H9 (cell line): ENCODE measurements at regions not wholly inside any gene's neighbourhood (a gene's known extent, or its start where the extent isn't known, plus 50 kb on each side); places are given as distances from the start of the nearest gene placed in this dataset.

ENCODE experiments used
- DNase-seq: peaks from one replicate; pipeline ENCODE4 v3.0.0-alpha.2; 2017
- H2AFZ ChIP-seq: one replicate; pipeline ENCODE4 v1.6.1; 2013; ENCODE audit warnings: mild to moderate bottlenecking, low read length, control low read depth, moderate library complexity
- H2AK5ac ChIP-seq: 2 replicates; pipeline ENCODE4 v1.6.1; 2013; ENCODE audit warnings: low read length, control low read depth, mixed read lengths; ENCODE audit not compliant: insufficient read length
- H2BK120ac ChIP-seq: one replicate; pipeline ENCODE4 v1.6.1; 2013; ENCODE audit warnings: low read depth, mild to moderate bottlenecking, low read length, control low read depth, inconsistent platforms; ENCODE audit not compliant: poor library complexity, severe bottlenecking
- H2BK12ac ChIP-seq: 2 replicates; pipeline ENCODE4 v1.6.1; 2013; ENCODE audit warnings: low read length, control low read depth, mixed read lengths, low read depth; ENCODE audit not compliant: insufficient read length
- H2BK15ac ChIP-seq: 2 replicates; pipeline ENCODE4 v1.6.1; 2013; ENCODE audit warnings: low read depth, low read length, control low read depth
- H2BK20ac ChIP-seq: one replicate; pipeline ENCODE4 v1.6.1; 2013; ENCODE audit warnings: low read depth, mild to moderate bottlenecking, low read length, control low read depth, inconsistent platforms; ENCODE audit not compliant: poor library complexity, severe bottlenecking
- H2BK5ac ChIP-seq: 2 replicates; pipeline ENCODE4 v1.6.1; 2013; ENCODE audit warnings: low read length, control low read depth, mixed read lengths; ENCODE audit not compliant: insufficient read length
- H3K14ac ChIP-seq: 2 replicates; pipeline ENCODE4 v1.6.1; 2013; ENCODE audit warnings: low read length, control low read depth; ENCODE audit not compliant: insufficient read depth
- H3K18ac ChIP-seq: 2 replicates; pipeline ENCODE4 v1.6.1; 2013; ENCODE audit warnings: low read depth, mild to moderate bottlenecking, mixed read lengths, low read length, control low read depth; ENCODE audit not compliant: insufficient read length
- H3K23ac ChIP-seq: 2 replicates; pipeline ENCODE4 v1.6.1; 2013; ENCODE audit warnings: low read length, control low read depth, mixed read lengths, low read depth; ENCODE audit not compliant: insufficient read length
- H3K23me2 ChIP-seq: 2 replicates; pipeline ENCODE4 v1.6.1; 2013; ENCODE audit warnings: low read depth, mild to moderate bottlenecking, mixed read lengths, low read length, control low read depth; ENCODE audit not compliant: insufficient read length, poor library complexity, severe bottlenecking
- H3K27ac ChIP-seq: 2 replicates; pipeline ENCODE4 v1.5.1; 2013; ENCODE audit warnings: low read length, control low read depth, mixed read lengths, low read depth; ENCODE audit not compliant: insufficient read length
- H3K27me3 ChIP-seq: 2 replicates; pipeline ENCODE4 v1.6.1; 2013; ENCODE audit warnings: low read length, control low read depth, inconsistent platforms; ENCODE audit not compliant: insufficient read depth
- H3K4ac ChIP-seq: 2 replicates; pipeline ENCODE4 v1.6.1; 2013; ENCODE audit warnings: low read depth, mild to moderate bottlenecking, control low read depth, inconsistent platforms, low read length, moderate library complexity
- H3K4me1 ChIP-seq: 2 replicates; pipeline ENCODE4 v1.6.1; 2013; ENCODE audit warnings: low read length, control low read depth, inconsistent platforms; ENCODE audit not compliant: insufficient read depth
- H3K4me2 ChIP-seq: 2 replicates; pipeline ENCODE4 v1.6.1; 2013; ENCODE audit warnings: low read length, control low read depth, mixed read lengths; ENCODE audit not compliant: insufficient read length, insufficient read depth
- H3K56ac ChIP-seq: 2 replicates; pipeline ENCODE4 v1.6.1; 2013; ENCODE audit warnings: low read depth, mild to moderate bottlenecking, mixed read lengths, low read length, control low read depth; ENCODE audit not compliant: insufficient read length
- H3K79me1 ChIP-seq: 2 replicates; pipeline ENCODE4 v1.6.1; 2013; ENCODE audit warnings: low read depth, mild to moderate bottlenecking, moderate library complexity, low read length, control low read depth, inconsistent platforms; ENCODE audit not compliant: insufficient read depth, poor library complexity, severe bottlenecking
- H3K79me2 ChIP-seq: 2 replicates; pipeline ENCODE4 v1.6.1; 2013; ENCODE audit warnings: low read length, control low read depth, inconsistent platforms; ENCODE audit not compliant: insufficient read depth
- H3K9ac ChIP-seq: 2 replicates; pipeline ENCODE4 v1.6.1; 2013; ENCODE audit warnings: low read length, control low read depth, mixed read lengths; ENCODE audit not compliant: insufficient read length; ENCODE audit errors: extremely low read depth
- H3K9me3 ChIP-seq: one replicate; pipeline ENCODE4 v1.6.1; 2013; ENCODE audit warnings: low read depth, low read length, inconsistent platforms; ENCODE audit not compliant: control insufficient read depth
- H3T11ph ChIP-seq: one replicate; pipeline ENCODE4 v1.6.1; 2013; ENCODE audit warnings: mild to moderate bottlenecking, low read length, control low read depth, inconsistent platforms
- H4K20me1 ChIP-seq: one replicate; pipeline ENCODE4 v1.6.1; 2013; ENCODE audit not compliant: control insufficient read depth, insufficient read length, insufficient read depth
- H4K5ac ChIP-seq: 2 replicates; pipeline ENCODE4 v1.6.1; 2013; ENCODE audit warnings: low read depth, mild to moderate bottlenecking, mixed read lengths, low read length, control low read depth; ENCODE audit not compliant: insufficient read length
- H4K8ac ChIP-seq: replicated peaks from 2 replicates; pipeline ENCODE4 v1.6.1; 2013; ENCODE audit warnings: low read length, control low read depth, mixed read lengths, low read depth; ENCODE audit not compliant: insufficient read length
- H4K91ac ChIP-seq: 2 replicates; pipeline ENCODE4 v1.6.1; 2013; ENCODE audit warnings: low read depth, mild to moderate bottlenecking, moderate library complexity, mixed read lengths, low read length, control low read depth; ENCODE audit not compliant: insufficient read length
- H3K27ac Mint-ChIP-seq, 3 experiments: 2 replicates in 2 of 3; 3 replicates in 1 of 3; pipeline ENCODE4 v1.8.0; 2020 to 2021; ENCODE audit warnings: mixed read lengths in 3 of 3, mild to moderate bottlenecking in 1 of 3, moderate library complexity in 1 of 3
- H3K27me3 Mint-ChIP-seq: 2 replicates; pipeline ENCODE4 v1.8.0; 2021; ENCODE audit warnings: low read depth, mild to moderate bottlenecking, moderate library complexity, mixed read lengths
- H3K36me3 Mint-ChIP-seq, 3 experiments: 2 replicates in 2 of 3; 3 replicates in 1 of 3; pipeline ENCODE4 v1.8.0; 2020 to 2021; ENCODE audit warnings: low read depth in 3 of 3, mixed read lengths in 3 of 3; ENCODE audit not compliant: insufficient read depth in 1 of 3
- H3K4me1 Mint-ChIP-seq, 2 experiments: 2 replicates each; pipeline ENCODE4 v1.8.0; 2020; ENCODE audit warnings: mixed read lengths in 2 of 2
- H3K4me3 Mint-ChIP-seq, 2 experiments: 2 replicates in 1 of 2; 3 replicates in 1 of 2; pipeline ENCODE4 v1.8.0; 2020 to 2021; ENCODE audit warnings: mild to moderate bottlenecking in 2 of 2, mixed read lengths in 2 of 2, moderate library complexity in 1 of 2
- H3K9me3 Mint-ChIP-seq, 2 experiments: 2 replicates in 1 of 2; 3 replicates in 1 of 2; pipeline ENCODE4 v1.8.0; 2020; ENCODE audit warnings: mild to moderate bottlenecking in 2 of 2, mixed read lengths in 2 of 2, moderate library complexity in 1 of 2
- WGBS: extraction: QIAGEN DNeasy Blood & Tissue Kit; methylation state at CpG from one replicate; pipeline ENCODE4 v1.1.7; 2013; ENCODE audit warnings: missing lambda C conversion rate, low lambda C conversion rate, mixed read lengths; ENCODE audit not compliant: insufficient read length; ENCODE audit errors: extremely low coverage; 5-methylcytosine and 5-hydroxymethylcytosine counted together
- TF ChIP-seq, protein P1 (sequence below): fragments of 200-600 bp; sonication (generic); conservative IDR thresholded peaks from 3 replicates; pipeline ENCODE4 v1.8.0; 2021; ENCODE audit warnings: antibody characterized with exemption, mild to moderate bottlenecking

- H2BK120ac ChIP-seq: no peak overlapping the region
- H4K5ac ChIP-seq: no peak overlapping the region
- Mint-ChIP-seq H3K27ac (no peak overlapping the region), H3K36me3 (no peaks in the 10 kb centered on the region), H3K27me3 (peaks cover 86% of the 10 kb centered on the region), H3K9me3 (no peaks in the 10 kb centered on the region), H3K4me1 (peaks cover 12 to 30% of the 10 kb centered on the region in 2 experiments), H3K4me3 (no peak overlapping the region)
- H2BK12ac ChIP-seq: no peak overlapping the region
- no peak overlapping the region for H3T11ph ChIP-seq
- H3K23ac ChIP-seq: no peak overlapping the region
- no peaks in the 10 kb centered on the region for H3K79me2 ChIP-seq
- H3K56ac ChIP-seq: no peak overlapping the region
- H3K9me3 ChIP-seq: no peaks in the 10 kb centered on the region
- no peak overlapping the region for H3K18ac ChIP-seq
- H3K14ac ChIP-seq: no peak overlapping the region
- TF ChIP-seq, protein P1, sequence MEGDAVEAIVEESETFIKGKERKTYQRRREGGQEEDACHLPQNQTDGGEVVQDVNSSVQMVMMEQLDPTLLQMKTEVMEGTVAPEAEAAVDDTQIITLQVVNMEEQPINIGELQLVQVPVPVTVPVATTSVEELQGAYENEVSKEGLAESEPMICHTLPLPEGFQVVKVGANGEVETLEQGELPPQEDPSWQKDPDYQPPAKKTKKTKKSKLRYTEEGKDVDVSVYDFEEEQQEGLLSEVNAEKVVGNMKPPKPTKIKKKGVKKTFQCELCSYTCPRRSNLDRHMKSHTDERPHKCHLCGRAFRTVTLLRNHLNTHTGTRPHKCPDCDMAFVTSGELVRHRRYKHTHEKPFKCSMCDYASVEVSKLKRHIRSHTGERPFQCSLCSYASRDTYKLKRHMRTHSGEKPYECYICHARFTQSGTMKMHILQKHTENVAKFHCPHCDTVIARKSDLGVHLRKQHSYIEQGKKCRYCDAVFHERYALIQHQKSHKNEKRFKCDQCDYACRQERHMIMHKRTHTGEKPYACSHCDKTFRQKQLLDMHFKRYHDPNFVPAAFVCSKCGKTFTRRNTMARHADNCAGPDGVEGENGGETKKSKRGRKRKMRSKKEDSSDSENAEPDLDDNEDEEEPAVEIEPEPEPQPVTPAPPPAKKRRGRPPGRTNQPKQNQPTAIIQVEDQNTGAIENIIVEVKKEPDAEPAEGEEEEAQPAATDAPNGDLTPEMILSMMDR: no peak
- no peak overlapping the region for H4K8ac ChIP-seq
- no peak overlapping the region for H3K9ac ChIP-seq
- DNase-seq: no peak
- H2AK5ac ChIP-seq: no peak overlapping the region
- H3K4ac ChIP-seq: no peak overlapping the region
- H4K91ac ChIP-seq: no peak overlapping the region
- H2BK5ac ChIP-seq: no peak overlapping the region
- H4K20me1 ChIP-seq: no peaks in the 10 kb centered on the region
- H3K79me1 ChIP-seq: no peaks in the 10 kb centered on the region
- H3K23me2 ChIP-seq: no peaks in the 10 kb centered on the region
- H2BK20ac ChIP-seq: no peak overlapping the region
- no peak overlapping the region for H3K27ac ChIP-seq
- H3K4me1 ChIP-seq: no peaks in the 10 kb centered on the region
- no peak overlapping the region for H2AFZ ChIP-seq
- H2BK15ac ChIP-seq: no peak overlapping the region
- H3K27me3 ChIP-seq: peaks cover 4% of the 10 kb centered on the region; the same call in 1 of the 2 replicates
- WGBS: no CpG with 5 or more reads among the region's 13 CpGs
- H3K4me2 ChIP-seq: no peak overlapping the region
Observed at GRCh38 chr17:36701429-36702099, 100.2 kb downstream of the MRM1 start.
